Smooth muscle cell (in vitro differentiated cells): ENCODE measurements at regions not wholly inside any gene's neighbourhood (a gene's known extent, or its start where the extent isn't known, plus 50 kb on each side); places are given as distances from the start of the nearest gene placed in this dataset.

Source experiments
- DNase-seq: peaks from one replicate; lab custom pipeline; 2025; ENCODE audit not compliant: unreplicated experiment; lab: John Stamatoyannopoulos, UW
- H2AFZ ChIP-seq: fragments of 200-600 bp; sonication (generic); 2 replicates; pipeline ENCODE4 v1.6.0; 2016; ENCODE audit warnings: antibody characterized with exemption, low read depth, mild to moderate bottlenecking
- H3F3A ChIP-seq: fragments of 200-600 bp; sonication (generic); 2 replicates; pipeline ENCODE4 v1.6.0; 2017; ENCODE audit warnings: antibody characterized with exemption, low read depth
- H3K27ac ChIP-seq: fragments of 200-600 bp; sonication (generic); 2 replicates; pipeline ENCODE4 v1.5.1; 2016; ENCODE audit warnings: low read depth, mild to moderate bottlenecking
- H3K27me3 ChIP-seq: fragments of 200-600 bp; sonication (generic); 2 replicates; pipeline ENCODE4 v1.6.1; 2016; ENCODE audit warnings: low read depth, mild to moderate bottlenecking
- H3K36me3 ChIP-seq: fragments of 200-600 bp; sonication (generic); 2 replicates; pipeline ENCODE4 v1.5.1; 2016; ENCODE audit warnings: low read depth
- H3K4me1 ChIP-seq: fragments of 200-600 bp; sonication (generic); 2 replicates; pipeline ENCODE4 v1.5.1; 2016; ENCODE audit warnings: low read depth
- H3K4me2 ChIP-seq: fragments of 200-600 bp; sonication (generic); 2 replicates; pipeline ENCODE4 v1.6.0; 2016; ENCODE audit warnings: mild to moderate bottlenecking
- H3K4me3 ChIP-seq: fragments of 200-600 bp; sonication (generic); 2 replicates; pipeline ENCODE4 v1.5.1; 2016; ENCODE audit warnings: mild to moderate bottlenecking
- H3K79me2 ChIP-seq: fragments of 200-600 bp; sonication (generic); 2 replicates; pipeline ENCODE4 v1.6.0; 2016; ENCODE audit warnings: low read depth, mild to moderate bottlenecking
- H3K9ac ChIP-seq: fragments of 200-600 bp; sonication (generic); 2 replicates; pipeline ENCODE4 v1.6.0; 2016; ENCODE audit warnings: low read depth
- H3K9me3 ChIP-seq: fragments of 200-600 bp; sonication (generic); replicated peaks from 2 replicates; pipeline ENCODE4 v1.5.1; 2016; ENCODE audit warnings: low read depth
- H4K20me1 ChIP-seq: fragments of 200-600 bp; sonication (generic); 2 replicates; pipeline ENCODE4 v1.6.0; 2016; ENCODE audit warnings: low read depth
- CTCF ChIP-seq: fragments of 200-600 bp; sonication (generic); IDR thresholded peaks from 2 replicates; pipeline ENCODE4 v1.5.1; 2017; ENCODE audit warnings: borderline replicate concordance, mild to moderate bottlenecking, antibody characterized with exemption; ENCODE audit not compliant: insufficient read depth, poor library complexity, severe bottlenecking
- WGBS: methylation state at CpG from one replicate; pipeline ENCODE4 v1.1.7; 2016; ENCODE audit warnings: low lambda C conversion rate; 5-methylcytosine and 5-hydroxymethylcytosine counted together

GRCh38 chr16:51986301-51986700, 560.6 kb downstream of the TOX3 start:
- no peak overlapping the region for H3K9ac ChIP-seq
- no peaks in the 10 kb centered on the region for H4K20me1 ChIP-seq
- H2AFZ ChIP-seq: no peak overlapping the region
- no peaks in the 10 kb centered on the region for H3K9me3 ChIP-seq
- H3K27ac ChIP-seq: no peak overlapping the region
- no peak overlapping the region for H3K4me2 ChIP-seq
- H3K79me2 ChIP-seq: no peaks in the 10 kb centered on the region
- no peak overlapping the region for H3K4me3 ChIP-seq
- 80% methylated on average over 1 of the region's 1 CpG for WGBS
- DNase-seq: no peak
- no peaks in the 10 kb centered on the region for H3K36me3 ChIP-seq
- H3F3A ChIP-seq: no peaks in the 10 kb centered on the region
- no peaks in the 10 kb centered on the region for H3K4me1 ChIP-seq
- TF ChIP-seq CTCF: no peak
- H3K27me3 ChIP-seq: peaks cover 18% of the 10 kb centered on the region

- H3K4me2 ChIP-seq: no peak overlapping the region
- no peak overlapping the region for H3K4me3 ChIP-seq
- DNase-seq: no peak
- TF ChIP-seq CTCF: no peak
- H3K4me1 ChIP-seq: no peaks in the 10 kb centered on the region
- peaks cover 18% of the 10 kb centered on the region for H3K27me3 ChIP-seq
- H3K79me2 ChIP-seq: no peaks in the 10 kb centered on the region
- H3K9ac ChIP-seq: no peak overlapping the region
- no peaks in the 10 kb centered on the region for H3F3A ChIP-seq
- 76% methylated on average over 2 of the region's 2 CpGs for WGBS
- no peak overlapping the region for H3K27ac ChIP-seq
- H4K20me1 ChIP-seq: no peaks in the 10 kb centered on the region
- H3K9me3 ChIP-seq: no peaks in the 10 kb centered on the region
- H3K36me3 ChIP-seq: no peaks in the 10 kb centered on the region
- H2AFZ ChIP-seq: no peak overlapping the region
These were observed 561.8 kb downstream of the TOX3 start for GRCh38 chr16:51985126-51985525.

- Histone ChIP-seq H4K20me1 (no peaks in the 10 kb centered on the region), H3K27ac (no peak overlapping the region), H3K9ac (no peak overlapping the region), H3K79me2 (no peaks in the 10 kb centered on the region), H2AFZ (no peak overlapping the region), H3K4me3 (no peak overlapping the region), H3K4me1 (no peaks in the 10 kb centered on the region), H3K9me3 (no peaks in the 10 kb centered on the region), H3K36me3 (no peaks in the 10 kb centered on the region), H3K27me3 (peaks cover 18% of the 10 kb centered on the region), H3F3A (no peaks in the 10 kb centered on the region), H3K4me2 (no peak overlapping the region)
- no peak for TF ChIP-seq CTCF
- WGBS: 60% methylated on average over 2 of the region's 2 CpGs
- DNase-seq: no peak
These were observed 562.5 kb downstream of the TOX3 start for GRCh38 chr16:51984395-51984794.
